IPS DF 6.9 (cell line): ENCODE measurements at regions not wholly inside any gene's neighbourhood (a gene's known extent, or its start where the extent isn't known, plus 50 kb on each side); places are given as distances from the start of the nearest gene placed in this dataset.

Experiments
- DNase-seq: peaks from one replicate; pipeline ENCODE4 v3.0.0-alpha.2; 2013; ENCODE audit warnings: low read depth, low spot score
- H3K27ac ChIP-seq: one replicate; pipeline ENCODE4 v1.5.1; 2013; ENCODE audit warnings: low read length, control low read depth
- H3K27me3 ChIP-seq: 2 replicates; pipeline ENCODE4 v1.6.1; 2013; ENCODE audit warnings: mild to moderate bottlenecking, low read length; ENCODE audit not compliant: control insufficient read depth, insufficient read depth
- H3K36me3 ChIP-seq: 2 replicates; pipeline ENCODE4 v1.6.1; 2013; ENCODE audit warnings: low read length; ENCODE audit not compliant: control insufficient read depth, insufficient read depth
- H3K4me1 ChIP-seq: 2 replicates; pipeline ENCODE4 v1.6.1; 2013; ENCODE audit warnings: low read length; ENCODE audit not compliant: control insufficient read depth, insufficient read depth
- H3K4me3 ChIP-seq: 2 replicates; pipeline ENCODE4 v1.5.1; 2013; ENCODE audit warnings: mild to moderate bottlenecking, low read length
- H3K9me3 ChIP-seq: 2 replicates; pipeline ENCODE4 v1.6.1; 2013; ENCODE audit warnings: low read length, inconsistent platforms; ENCODE audit not compliant: control insufficient read depth, insufficient read depth
- WGBS: extraction: QIAGEN DNeasy Blood & Tissue Kit; methylation state at CpG from one replicate; pipeline ENCODE4 v1.1.7; 2013; ENCODE audit warnings: mixed read lengths, missing lambda C conversion rate; ENCODE audit not compliant: insufficient read length, insufficient coverage; 5-methylcytosine and 5-hydroxymethylcytosine counted together

GRCh38 chr1:234709473-234710228 lies 99.7 kb upstream of the IRF2BP2 start:
- DNase-seq: no peak
- no peak overlapping the region for H3K27ac ChIP-seq

DNA sequence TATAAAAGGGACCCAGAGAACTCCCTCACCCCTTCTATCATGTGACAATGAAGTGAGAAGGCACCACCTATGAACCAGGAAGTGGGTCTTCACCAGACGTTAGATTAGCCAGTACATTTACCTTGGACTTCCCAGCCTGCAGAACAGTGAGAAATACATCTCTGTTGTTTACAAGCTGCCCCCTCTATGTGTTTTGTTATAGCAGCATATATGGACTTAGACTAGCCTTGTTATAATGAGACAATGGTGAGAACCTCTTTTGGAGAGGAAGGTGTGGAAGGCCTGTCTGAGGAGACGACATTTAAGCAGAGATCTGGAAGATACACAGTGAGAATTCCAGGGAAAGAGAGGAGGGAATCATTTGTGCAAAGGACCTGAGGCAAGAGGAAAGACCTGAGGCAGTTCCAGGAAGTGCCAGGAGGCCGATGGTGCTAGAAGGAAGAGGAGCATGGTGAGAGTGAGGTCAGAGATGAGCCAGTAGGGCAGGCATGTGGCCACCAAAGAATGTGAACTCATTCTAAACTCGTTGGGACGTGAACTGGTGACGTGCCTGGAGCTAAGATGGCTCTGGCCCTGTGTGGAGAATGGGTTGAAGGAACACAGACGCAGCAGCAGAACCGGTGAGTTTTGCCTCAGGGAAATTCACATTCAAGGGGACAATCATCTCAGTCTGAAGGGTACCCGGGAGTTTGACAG lies 98.9 kb upstream of the IRF2BP2 start:
- no peaks in the 10 kb centered on the region for H3K36me3 ChIP-seq
- H3K27me3 ChIP-seq: no peaks in the 10 kb centered on the region
- H3K27ac ChIP-seq: no peak overlapping the region
- no peaks in the 10 kb centered on the region for H3K9me3 ChIP-seq
- DNase-seq: no peak
- H3K4me1 ChIP-seq: no peaks in the 10 kb centered on the region
- H3K4me3 ChIP-seq: no peak overlapping the region
- WGBS: no CpG with 5 or more reads among the region's 9 CpGs

More at GRCh38 chr1:234709473-234710228, 99.7 kb upstream of the IRF2BP2 start:
- Histone ChIP-seq H3K36me3 (no peaks in the 10 kb centered on the region), H3K27me3 (no peaks in the 10 kb centered on the region), H3K4me3 (no peak overlapping the region), H3K9me3 (no peaks in the 10 kb centered on the region), H3K4me1 (no peaks in the 10 kb centered on the region)
- no CpG with 5 or more reads among the region's 14 CpGs for WGBS

- no peak for DNase-seq
- no peaks in the 10 kb centered on the region for H3K4me1 ChIP-seq
- no peaks in the 10 kb centered on the region for H3K9me3 ChIP-seq
- H3K27ac ChIP-seq: no peak overlapping the region
- H3K36me3 ChIP-seq: no peaks in the 10 kb centered on the region
- no CpG with 5 or more reads among the region's 1 CpG for WGBS
- H3K4me3 ChIP-seq: no peak overlapping the region
- no peaks in the 10 kb centered on the region for H3K27me3 ChIP-seq
Observed at GRCh38 chr1:234707641-234708040, 97.7 kb upstream of the IRF2BP2 start.

GRCh38 chr1:234706931-234707330 lies 97.0 kb upstream of the IRF2BP2 start:
- H3K4me1 ChIP-seq: no peaks in the 10 kb centered on the region
- DNase-seq: no peak
- no peaks in the 10 kb centered on the region for H3K27me3 ChIP-seq
- H3K4me3 ChIP-seq: no peak overlapping the region
- no peak overlapping the region for H3K27ac ChIP-seq
- no peaks in the 10 kb centered on the region for H3K9me3 ChIP-seq
- WGBS: no CpG with 5 or more reads among the region's 1 CpG
- H3K36me3 ChIP-seq: no peaks in the 10 kb centered on the region

- Histone ChIP-seq H3K9me3 (no peaks in the 10 kb centered on the region), H3K4me1 (no peaks in the 10 kb centered on the region), H3K27me3 (no peaks in the 10 kb centered on the region), H3K27ac (no peak overlapping the region), H3K36me3 (no peaks in the 10 kb centered on the region), H3K4me3 (no peak overlapping the region)
- WGBS: no CpG with 5 or more reads among the region's 3 CpGs
- no peak for DNase-seq
Observed at GRCh38 chr1:234706199-234706598, 96.2 kb upstream of the IRF2BP2 start.

- H3K4me1 ChIP-seq: no peaks in the 10 kb centered on the region
- no CpG with 5 or more reads among the region's 3 CpGs for WGBS
Observed at GRCh38 chr1:234705615-234706014, 95.6 kb upstream of the IRF2BP2 start.

GRCh38 chr1:234704106-234704887 lies 94.3 kb upstream of the IRF2BP2 start:
- H3K27me3 ChIP-seq: no peaks in the 10 kb centered on the region
- H3K4me3 ChIP-seq: no peak overlapping the region
- H3K27ac ChIP-seq: no peak overlapping the region
- no CpG with 5 or more reads among the region's 14 CpGs for WGBS
- DNase-seq: no peak
- H3K4me1 ChIP-seq: no peaks in the 10 kb centered on the region
- H3K9me3 ChIP-seq: no peaks in the 10 kb centered on the region
- no peaks in the 10 kb centered on the region for H3K36me3 ChIP-seq

More at GRCh38 chr1:234705615-234706014, 95.6 kb upstream of the IRF2BP2 start:
- Histone ChIP-seq H3K27ac (no peak overlapping the region), H3K36me3 (no peaks in the 10 kb centered on the region), H3K9me3 (no peaks in the 10 kb centered on the region), H3K4me3 (no peak overlapping the region), H3K27me3 (no peaks in the 10 kb centered on the region)
- no peak for DNase-seq

DNA sequence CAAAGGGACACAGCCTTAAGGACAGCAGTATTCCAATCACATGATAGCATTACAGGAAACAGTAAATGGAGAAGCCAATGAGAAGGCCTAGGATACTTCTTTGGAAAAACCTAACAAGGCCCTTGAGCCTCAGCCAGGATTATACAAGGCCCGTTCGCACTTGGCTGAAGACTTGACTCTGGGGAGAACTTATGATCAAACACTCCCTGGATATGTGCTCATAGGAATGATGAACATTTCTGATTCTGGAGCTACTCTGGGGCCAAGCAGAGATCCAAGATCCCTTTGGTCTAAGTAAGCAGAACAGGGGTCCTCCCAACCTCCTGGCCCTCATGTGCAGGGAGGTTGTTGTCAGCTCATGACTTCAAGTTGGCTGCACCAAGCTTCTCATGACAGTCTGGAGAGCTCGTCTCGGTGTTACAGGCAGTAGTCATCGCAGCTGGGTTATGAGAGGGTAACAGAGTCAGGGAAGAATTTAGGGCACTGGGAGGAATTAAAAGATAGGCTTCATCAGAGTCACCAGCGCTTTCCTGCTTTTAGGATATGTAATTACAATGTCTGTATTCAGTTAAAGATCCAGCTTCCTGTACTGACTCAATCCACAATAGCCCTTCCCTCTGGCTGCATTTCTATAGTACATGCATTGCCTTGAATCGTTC lies 92.5 kb upstream of the IRF2BP2 start:
- no peaks in the 10 kb centered on the region for H3K9me3 ChIP-seq
- no peaks in the 10 kb centered on the region for H3K4me1 ChIP-seq
- H3K36me3 ChIP-seq: no peaks in the 10 kb centered on the region
- H3K4me3 ChIP-seq: no peak overlapping the region
- H3K27me3 ChIP-seq: no peaks in the 10 kb centered on the region
- H3K27ac ChIP-seq: no peak overlapping the region
- DNase-seq: no peak
- WGBS: no CpG with 5 or more reads among the region's 7 CpGs

DNA sequence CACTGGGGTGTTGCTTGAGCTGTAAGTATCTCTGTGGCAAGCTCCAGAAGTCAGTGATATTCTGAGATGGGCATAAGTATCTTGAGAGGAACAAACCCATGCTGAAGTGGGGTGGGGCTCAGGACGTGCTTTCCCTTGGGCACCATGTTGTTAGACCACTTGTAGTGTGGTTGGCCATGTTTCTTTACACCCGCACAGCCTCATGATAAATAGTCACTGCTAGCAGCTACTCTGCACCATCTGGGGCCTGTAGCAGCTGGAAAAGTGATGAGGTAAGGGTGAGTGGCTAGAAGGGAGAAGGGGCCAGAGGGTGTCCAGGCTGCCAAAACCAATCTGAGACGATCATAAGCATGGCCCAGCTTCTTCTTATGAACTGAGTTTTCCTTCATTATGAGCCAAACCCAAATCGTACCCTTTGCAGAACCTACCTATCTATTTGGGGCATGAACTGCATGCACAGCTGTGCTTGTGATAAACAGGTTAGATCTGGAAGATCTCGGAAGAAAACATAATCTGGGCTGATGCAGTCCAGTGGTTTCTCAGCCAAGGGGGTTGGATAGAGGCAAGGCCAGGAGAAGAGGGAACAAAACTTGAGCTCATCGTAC lies 91.9 kb upstream of the IRF2BP2 start:
- no peaks in the 10 kb centered on the region for H3K4me1 ChIP-seq
- no peak overlapping the region for H3K4me3 ChIP-seq
- no peak for DNase-seq
- no peaks in the 10 kb centered on the region for H3K36me3 ChIP-seq
- no CpG with 5 or more reads among the region's 6 CpGs for WGBS
- no peaks in the 10 kb centered on the region for H3K9me3 ChIP-seq
- H3K27me3 ChIP-seq: no peaks in the 10 kb centered on the region
- no peak overlapping the region for H3K27ac ChIP-seq
